ENCODE measurements at regions not wholly inside any gene's neighbourhood (a gene's known extent, or its start where the extent isn't known, plus 50 kb on each side); places are given as distances from the start of the nearest gene placed in this dataset.

- H3K4me3 ChIP-seq (ENCODE audit: control insufficient read depth, low read depth, low read length): no peak overlapping the region
- DNase-seq (ENCODE audit: low read depth): no peak
- TF ChIP-seq CTCF (IDR thresholded peaks at IDR 0.05; ENCODE audit: control insufficient read depth, insufficient read depth, low read depth, low read length, missing control alignments): no peak
Measured at GRCh38 chr10:42940487-42941294, 136.2 kb upstream of the RET start.

- no peak overlapping the region for H3K4me3 ChIP-seq (ENCODE audit: control insufficient read depth, low read depth, low read length)
- DNase-seq (ENCODE audit: low read depth): no peak
- TF ChIP-seq CTCF (IDR thresholded peaks at IDR 0.05; ENCODE audit: control insufficient read depth, insufficient read depth, low read depth, low read length, missing control alignments): no peak
Measured at GRCh38 chr10:42941295-42941644, 135.6 kb upstream of the RET start.

GRCh38 chr10:42941790-42942189 is 135.1 kb upstream of the RET start:
- no peak overlapping the region for H3K4me3 ChIP-seq (ENCODE audit: control insufficient read depth, low read depth, low read length)
- no peak for DNase-seq (ENCODE audit: low read depth)
- no peak for TF ChIP-seq CTCF (IDR thresholded peaks at IDR 0.05; ENCODE audit: control insufficient read depth, insufficient read depth, low read depth, low read length, missing control alignments)

GRCh38 chr10:42942279-42942950 is 134.5 kb upstream of the RET start:
- no peak overlapping the region for H3K4me3 ChIP-seq (ENCODE audit: control insufficient read depth, low read depth, low read length)
- no peak for DNase-seq (ENCODE audit: low read depth)
- TF ChIP-seq CTCF (IDR thresholded peaks at IDR 0.05; ENCODE audit: control insufficient read depth, insufficient read depth, low read depth, low read length, missing control alignments): no peak

GRCh38 chr10:42943025-42943818 is 133.6 kb upstream of the RET start:
- H3K4me3 ChIP-seq (ENCODE audit: control insufficient read depth, low read depth, low read length): no peak overlapping the region
- TF ChIP-seq CTCF (IDR thresholded peaks at IDR 0.05; ENCODE audit: control insufficient read depth, insufficient read depth, low read depth, low read length, missing control alignments): no peak

GRCh38 chr10:42948040-42948439 is 128.8 kb upstream of the RET start:
- no peak overlapping the region for H3K4me3 ChIP-seq (ENCODE audit: control insufficient read depth, low read depth, low read length)
- no peak for DNase-seq (ENCODE audit: low read depth)
- TF ChIP-seq CTCF (IDR thresholded peaks at IDR 0.05; ENCODE audit: control insufficient read depth, insufficient read depth, low read depth, low read length, missing control alignments): no peak

More at GRCh38 chr10:42943025-42943818, 133.6 kb upstream of the RET start:
- no peak for DNase-seq (ENCODE audit: low read depth)
